ENCODE measurements at regions not wholly inside any gene's neighbourhood (a gene's known extent, or its start where the extent isn't known, plus 50 kb on each side); places are given as distances from the start of the nearest gene placed in this dataset.
"Not testable (repeated sequence)": the region's sequence is repeated elsewhere in the genome, so short reads cannot be mapped to it uniquely, and the experiment has no call there.

DNA sequence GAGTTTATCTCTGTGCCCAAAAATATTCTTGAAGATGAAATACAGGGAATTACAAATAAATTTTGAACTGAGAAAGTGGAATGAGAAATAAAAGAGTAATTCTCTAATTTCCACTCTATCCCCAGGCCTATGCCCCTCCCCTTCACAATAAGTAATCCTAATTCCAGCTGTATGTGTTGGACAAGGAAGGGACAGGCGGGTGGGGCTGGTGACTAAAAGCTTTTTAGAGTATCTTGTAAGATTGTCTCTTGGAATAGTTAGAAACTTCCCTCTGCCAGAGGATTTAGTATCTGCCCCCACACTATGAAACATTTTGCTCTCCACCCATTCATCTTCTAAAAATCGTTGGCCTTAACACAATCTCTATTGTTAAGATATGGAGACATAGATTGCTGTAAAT is 199.2 kb downstream of the MBL2 start:
- TF ChIP-seq POLR2AphosphoS5 (IDR thresholded peaks at IDR 0.05) (no peak), EP300 (IDR thresholded peaks at IDR 0.05) (no peak), POLR2A (IDR thresholded peaks at IDR 0.05) (no peak)
- TF ChIP-seq, protein P1, sequence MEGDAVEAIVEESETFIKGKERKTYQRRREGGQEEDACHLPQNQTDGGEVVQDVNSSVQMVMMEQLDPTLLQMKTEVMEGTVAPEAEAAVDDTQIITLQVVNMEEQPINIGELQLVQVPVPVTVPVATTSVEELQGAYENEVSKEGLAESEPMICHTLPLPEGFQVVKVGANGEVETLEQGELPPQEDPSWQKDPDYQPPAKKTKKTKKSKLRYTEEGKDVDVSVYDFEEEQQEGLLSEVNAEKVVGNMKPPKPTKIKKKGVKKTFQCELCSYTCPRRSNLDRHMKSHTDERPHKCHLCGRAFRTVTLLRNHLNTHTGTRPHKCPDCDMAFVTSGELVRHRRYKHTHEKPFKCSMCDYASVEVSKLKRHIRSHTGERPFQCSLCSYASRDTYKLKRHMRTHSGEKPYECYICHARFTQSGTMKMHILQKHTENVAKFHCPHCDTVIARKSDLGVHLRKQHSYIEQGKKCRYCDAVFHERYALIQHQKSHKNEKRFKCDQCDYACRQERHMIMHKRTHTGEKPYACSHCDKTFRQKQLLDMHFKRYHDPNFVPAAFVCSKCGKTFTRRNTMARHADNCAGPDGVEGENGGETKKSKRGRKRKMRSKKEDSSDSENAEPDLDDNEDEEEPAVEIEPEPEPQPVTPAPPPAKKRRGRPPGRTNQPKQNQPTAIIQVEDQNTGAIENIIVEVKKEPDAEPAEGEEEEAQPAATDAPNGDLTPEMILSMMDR (IDR thresholded peaks at IDR 0.05) = no peak
- H3K36me3 ChIP-seq = no peaks in the 10 kb centered on the region
- no peaks in the 10 kb centered on the region for H3K4me1 ChIP-seq
- WGBS, 2 donors = 65 to 66% methylated on average over 2 of the region's 2 CpGs
- no peak overlapping the region for H3K27ac ChIP-seq
- no peak for DNase-seq
- H3K27me3 ChIP-seq = no peaks in the 10 kb centered on the region
- H3K4me3 ChIP-seq = no peak overlapping the region
- H3K9me3 ChIP-seq = no peaks in the 10 kb centered on the region
- ATAC-seq (ENCODE audit: low FRiP score in 2 of 2) = peak in 1 of 2 donors; percentile 38

DNA sequence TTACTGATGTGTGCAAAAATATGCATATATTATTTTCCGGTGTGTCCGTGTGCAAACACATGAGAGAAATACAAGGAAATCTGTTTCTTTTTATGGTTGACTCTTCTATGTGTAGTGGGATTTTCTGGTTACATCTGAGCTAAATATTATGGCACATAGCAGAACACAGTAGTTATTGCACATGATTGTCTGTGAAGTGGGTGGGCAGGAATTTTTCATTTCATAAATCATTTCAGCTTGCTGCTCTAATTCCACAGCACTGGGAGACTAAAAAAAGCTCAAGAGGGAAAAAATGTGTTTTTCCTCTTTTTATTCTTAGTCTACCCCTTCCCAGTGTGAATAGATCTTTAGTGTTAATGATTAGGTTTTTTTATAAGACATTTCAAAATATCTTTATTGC is 197.9 kb downstream of the MBL2 start:
- no peak for DNase-seq
- no peak for TF ChIP-seq EP300 (IDR thresholded peaks at IDR 0.05)
- no peak for TF ChIP-seq POLR2A (IDR thresholded peaks at IDR 0.05)
- TF ChIP-seq, protein P1 (IDR thresholded peaks at IDR 0.05) = no peak
- TF ChIP-seq POLR2AphosphoS5 (IDR thresholded peaks at IDR 0.05) = no peak
- peaks cover 0 to 2% (median 0%) of the 10 kb centered on the region in 4 donors for H3K4me1 ChIP-seq
- H3K36me3 ChIP-seq = no peaks in the 10 kb centered on the region
- 64 to 80% methylated on average over 2 of the region's 2 CpGs for WGBS, 2 donors
- H3K27ac ChIP-seq = no peak overlapping the region
- H3K4me3 ChIP-seq = no peak overlapping the region
- no peak for ATAC-seq (ENCODE audit: low FRiP score in 2 of 2)
- no peaks in the 10 kb centered on the region for H3K27me3 ChIP-seq
- no peaks in the 10 kb centered on the region for H3K9me3 ChIP-seq

DNA sequence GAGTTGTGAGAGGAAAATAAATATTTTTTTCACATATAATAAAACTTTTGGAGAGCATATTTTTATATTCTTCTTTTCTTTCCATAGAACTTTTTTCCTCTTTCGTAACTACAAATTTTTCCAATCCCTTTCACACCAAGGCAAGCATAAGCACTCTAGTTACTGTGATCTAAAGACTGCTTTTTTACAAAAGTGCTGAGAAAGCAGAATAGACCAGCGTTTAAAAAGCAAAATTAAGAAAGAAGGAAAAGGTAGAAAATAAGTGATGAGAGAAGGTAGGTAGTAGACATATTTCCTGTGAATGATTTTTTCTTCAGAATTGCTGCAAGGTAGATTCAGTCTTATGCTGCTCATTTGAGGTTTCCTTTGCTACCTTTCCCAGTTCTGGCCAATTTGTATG is 195.5 kb downstream of the MBL2 start:
- Histone ChIP-seq H3K9me3 (no peaks in the 10 kb centered on the region), H3K27ac (no peak overlapping the region), H3K4me3 (no peak overlapping the region), H3K27me3 (no peaks in the 10 kb centered on the region), H3K36me3 (no peaks in the 10 kb centered on the region), H3K4me1 (peaks cover 0 to 2% (median 0%) of the 10 kb centered on the region in 4 donors)
- no peak for DNase-seq
- ATAC-seq (ENCODE audit: low FRiP score in 2 of 2) = no peak
- TF ChIP-seq POLR2A (IDR thresholded peaks at IDR 0.05) = no peak
- TF ChIP-seq EP300 (IDR thresholded peaks at IDR 0.05) = no peak
- TF ChIP-seq, protein P1 (IDR thresholded peaks at IDR 0.05) = no peak
- no peak for TF ChIP-seq POLR2AphosphoS5 (IDR thresholded peaks at IDR 0.05)
- WGBS, 2 donors = 77 to 86% methylated on average over 2 of the region's 2 CpGs

DNA sequence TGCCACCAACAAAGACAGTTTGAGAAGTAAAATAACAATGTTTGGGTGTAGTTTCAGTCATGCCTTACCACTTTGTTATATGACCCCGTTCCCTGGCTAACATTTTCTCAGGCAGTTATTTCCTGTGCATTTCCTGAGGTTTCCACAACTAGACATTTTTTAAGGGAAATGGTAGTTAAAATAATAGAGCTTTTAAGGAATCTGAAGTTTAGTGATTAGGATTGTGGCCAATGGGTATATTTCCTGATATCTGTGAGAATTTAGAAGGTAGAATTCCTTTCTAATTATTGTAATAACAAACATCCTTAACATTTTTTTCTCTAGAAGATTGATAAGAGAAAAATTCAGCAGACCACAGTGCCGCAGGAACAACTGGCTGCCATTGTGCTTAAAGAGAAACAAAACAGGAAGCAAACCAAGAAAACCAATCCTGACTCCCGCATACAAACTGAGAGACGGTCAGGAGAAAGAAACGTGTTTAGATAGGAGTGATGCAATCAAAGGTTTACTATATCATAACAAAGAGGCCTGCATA is 193.6 kb downstream of the MBL2 start:
- Histone ChIP-seq H3K4me1 (peaks cover 0 to 2% (median 0%) of the 10 kb centered on the region in 4 donors), H3K4me3 (no peak overlapping the region), H3K27ac (no peak overlapping the region), H3K36me3 (no peaks in the 10 kb centered on the region), H3K9me3 (no peaks in the 10 kb centered on the region), H3K27me3 (no peaks in the 10 kb centered on the region)
- ATAC-seq (ENCODE audit: low FRiP score in 2 of 2) = no peak
- TF ChIP-seq, protein P1 (IDR thresholded peaks at IDR 0.05) = no peak
- no peak for TF ChIP-seq EP300 (IDR thresholded peaks at IDR 0.05)
- no peak for TF ChIP-seq POLR2A (IDR thresholded peaks at IDR 0.05)
- TF ChIP-seq POLR2AphosphoS5 (IDR thresholded peaks at IDR 0.05) = no peak
- DNase-seq = no peak
- WGBS, 2 donors = 22 to 27% methylated on average over 5 of the region's 5 CpGs

DNA sequence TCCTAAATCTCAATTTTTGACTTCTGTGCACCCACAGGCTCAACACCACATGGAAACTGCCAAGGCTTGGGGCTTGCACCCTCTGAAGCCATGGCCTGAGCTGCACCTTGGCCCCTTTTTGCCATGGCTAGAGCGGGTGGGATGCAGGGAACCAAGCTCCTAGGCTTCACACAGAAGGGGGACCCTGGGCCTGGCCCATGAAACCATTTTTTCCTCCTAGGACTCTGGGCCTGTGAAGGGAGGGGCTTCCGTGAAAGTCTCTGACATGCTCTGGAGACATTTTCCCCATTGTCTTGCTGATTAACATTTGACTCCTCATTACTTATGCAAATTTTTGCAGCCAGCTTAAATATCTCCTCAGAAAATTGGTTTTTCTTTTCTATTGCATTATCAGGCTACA is 190.9 kb downstream of the MBL2 start:
- not testable (repeated sequence) for H3K4me1 ChIP-seq; H3K9me3 ChIP-seq; H3K4me3 ChIP-seq; H3K36me3 ChIP-seq; H3K27me3 ChIP-seq; DNase-seq; H3K27ac ChIP-seq; ATAC-seq (ENCODE audit: low FRiP score in 2 of 2)
- WGBS, 2 donors = 82 to 88% methylated on average over 2 of the region's 2 CpGs

All from upper lobe of left lung (tissue), 6 donors.